CD4-positive, alpha-beta T cell treated with Interleukin-1 beta for 1 hour (primary cell): ENCODE measurements at regions not wholly inside any gene's neighbourhood (a gene's known extent, or its start where the extent isn't known, plus 50 kb on each side); places are given as distances from the start of the nearest gene placed in this dataset.
"Not testable (repeated sequence)": the region's sequence is repeated elsewhere in the genome, so short reads cannot be mapped to it uniquely, and the experiment has no call there.

Source experiments
- DNase-seq, 2 donors: peaks; one replicate each; pipeline ENCODE4 v3.0.0-alpha.2; 2020 to 2022

DNA sequence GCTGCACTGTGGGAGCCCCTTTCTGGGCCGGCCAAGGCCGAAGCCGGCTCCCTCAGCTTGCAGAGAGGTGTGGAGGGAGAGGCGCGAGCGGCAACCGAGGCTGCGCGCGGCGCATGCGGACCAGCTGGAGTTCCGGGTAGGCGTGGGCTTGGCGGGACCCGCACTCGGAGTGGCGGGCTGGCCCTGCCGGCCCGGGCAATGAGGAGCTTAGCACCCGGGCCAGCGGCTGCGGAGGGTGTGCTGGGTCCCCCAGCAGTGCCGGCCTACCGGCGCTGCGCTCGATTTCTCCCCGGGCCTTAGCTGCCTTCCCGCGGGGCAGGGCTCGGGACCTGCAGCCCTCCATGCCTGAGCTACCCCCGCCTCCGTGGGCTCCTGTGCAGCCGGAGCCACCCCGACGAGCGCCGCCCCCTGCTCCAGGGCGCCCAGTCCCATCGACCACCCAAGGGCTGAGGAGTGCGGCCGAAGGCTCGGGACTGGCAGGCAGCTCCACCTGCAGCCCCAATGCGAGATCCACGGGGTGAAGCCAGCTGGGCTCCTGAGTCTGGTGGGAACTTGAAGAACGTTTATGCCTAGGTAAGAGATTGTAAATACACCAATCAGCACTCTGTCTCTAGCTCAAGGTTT is 777.9 kb downstream of the CDH11 start:
- DNase-seq: not testable (repeated sequence)

DNA sequence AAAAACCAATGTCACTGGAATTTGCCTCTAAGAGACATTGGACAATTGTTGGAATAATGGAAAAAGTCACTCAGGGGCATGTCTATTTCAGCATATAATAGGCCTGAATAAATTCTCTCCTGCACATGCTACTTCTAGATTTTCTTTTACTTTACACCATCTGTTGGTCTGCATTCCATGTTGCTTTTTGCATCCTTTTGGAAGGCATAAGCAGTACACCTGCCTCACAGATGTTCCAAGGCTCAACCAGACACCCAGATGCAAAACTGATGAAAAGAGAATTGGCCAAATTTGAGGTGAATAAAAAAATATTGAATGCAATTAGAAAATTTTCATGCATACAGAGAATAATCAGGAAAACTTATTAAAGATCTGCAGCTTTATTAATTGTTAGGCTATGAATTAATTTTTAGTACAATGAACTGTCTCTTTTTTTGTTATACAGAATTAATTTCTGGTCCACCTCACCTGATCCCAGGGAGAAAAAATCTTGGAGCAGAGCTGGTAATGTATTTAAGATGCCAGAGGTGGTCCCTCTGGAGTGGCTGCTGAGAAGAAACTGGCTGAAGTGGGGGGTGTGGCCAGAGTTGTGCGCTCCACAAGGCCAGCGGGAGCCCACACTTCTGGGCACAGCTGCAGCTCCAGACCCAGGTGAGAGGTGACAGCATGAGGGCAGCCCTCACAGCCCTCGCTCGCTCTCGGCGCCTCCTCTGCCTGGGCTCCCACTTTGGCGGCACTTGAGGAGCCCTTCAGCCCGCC is 778.6 kb downstream of the CDH11 start:
- DNase-seq: no peak

DNA sequence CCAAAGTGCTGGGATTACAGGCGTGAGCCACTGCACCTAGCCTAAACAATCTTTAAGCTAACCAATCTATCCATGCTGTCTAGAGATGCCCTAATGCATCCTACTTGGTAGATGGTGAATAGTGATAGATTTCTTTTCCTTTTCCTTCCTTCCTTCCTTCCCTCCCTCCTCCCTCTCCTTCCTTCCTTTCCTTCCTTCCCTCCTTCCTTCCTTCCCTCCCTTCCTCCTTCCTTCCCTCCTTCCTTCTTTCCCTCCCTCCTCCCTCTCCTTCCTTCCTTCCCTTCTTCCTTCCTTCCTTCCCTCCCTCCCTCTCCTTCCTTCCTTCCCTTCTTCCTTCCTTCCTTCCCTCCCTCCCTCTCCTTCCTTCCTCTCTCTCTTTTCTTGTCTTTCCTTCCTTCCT is 780.5 kb downstream of the CDH11 start:
- not testable (repeated sequence) for DNase-seq

DNA sequence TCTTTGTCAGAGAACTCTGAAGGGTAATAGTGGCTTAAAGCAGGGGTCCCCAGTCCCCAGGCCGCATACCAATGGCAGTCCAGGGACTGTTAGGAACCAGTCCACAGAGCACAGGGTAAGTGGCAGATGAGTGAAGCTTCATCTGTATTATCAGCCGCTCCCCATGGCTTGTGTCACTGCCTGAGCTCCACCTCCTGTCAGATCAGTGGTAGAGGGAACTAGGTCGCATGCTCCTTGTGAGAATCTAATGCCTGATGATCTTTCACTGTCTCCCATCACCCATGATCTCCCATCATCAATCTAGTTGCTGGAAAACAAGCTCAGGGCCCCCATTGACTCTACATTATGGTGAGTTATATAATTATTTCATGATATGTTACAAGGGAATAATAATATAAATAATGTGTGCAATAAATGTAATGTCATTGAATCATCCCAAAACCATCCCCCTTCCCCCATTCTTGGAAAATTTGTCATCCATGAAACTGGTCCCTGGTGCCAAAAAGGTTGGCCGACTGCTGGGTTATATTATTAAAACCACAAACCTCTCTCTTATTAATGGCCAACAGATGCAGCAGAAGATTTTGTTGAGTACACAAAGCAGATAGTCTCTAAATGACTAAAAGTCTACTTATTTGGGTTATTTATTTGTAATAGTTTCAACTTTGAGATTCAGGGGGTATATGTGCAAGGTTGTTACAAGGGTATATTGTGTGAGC is 782.7 kb downstream of the CDH11 start:
- DNase-seq: no peak

DNA sequence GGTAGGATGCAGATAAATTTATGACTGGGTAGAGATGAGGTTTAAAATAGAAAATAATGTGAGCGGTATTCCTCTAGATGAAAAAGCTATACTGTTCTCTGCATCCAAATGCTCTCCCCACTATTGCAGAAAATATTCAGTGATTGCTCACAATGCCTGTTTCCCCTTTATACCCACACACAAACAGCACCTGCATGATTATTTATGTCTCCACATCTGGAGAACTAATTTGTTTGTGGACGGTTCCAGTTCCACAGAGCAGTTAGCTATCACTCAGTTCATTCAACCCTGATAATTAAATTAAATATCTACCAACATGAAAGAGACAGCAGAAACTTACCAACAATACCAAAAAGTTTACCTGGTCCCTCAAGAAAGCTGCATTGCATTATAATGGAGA is 800.0 kb downstream of the CDH11 start:
- no peak for DNase-seq

DNA sequence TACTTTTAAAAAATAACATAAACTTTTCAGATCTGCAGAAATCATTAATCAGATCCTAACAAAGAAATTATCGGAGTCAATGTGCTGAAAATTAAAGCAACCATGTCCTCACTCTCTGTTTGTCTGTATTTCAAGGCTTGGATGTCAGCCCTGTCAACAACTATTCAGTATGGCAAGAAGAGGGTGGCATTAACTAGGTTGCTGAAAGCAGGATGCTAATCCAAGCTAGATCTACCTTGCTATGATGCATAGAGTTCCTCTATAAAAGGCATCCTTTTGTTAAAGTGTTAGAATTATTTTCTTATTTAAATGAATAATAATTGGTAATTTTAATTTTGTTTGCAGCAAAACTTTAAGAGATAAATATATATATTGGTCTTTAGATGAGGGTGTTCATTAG is 800.8 kb downstream of the CDH11 start:
- DNase-seq: no peak

DNA sequence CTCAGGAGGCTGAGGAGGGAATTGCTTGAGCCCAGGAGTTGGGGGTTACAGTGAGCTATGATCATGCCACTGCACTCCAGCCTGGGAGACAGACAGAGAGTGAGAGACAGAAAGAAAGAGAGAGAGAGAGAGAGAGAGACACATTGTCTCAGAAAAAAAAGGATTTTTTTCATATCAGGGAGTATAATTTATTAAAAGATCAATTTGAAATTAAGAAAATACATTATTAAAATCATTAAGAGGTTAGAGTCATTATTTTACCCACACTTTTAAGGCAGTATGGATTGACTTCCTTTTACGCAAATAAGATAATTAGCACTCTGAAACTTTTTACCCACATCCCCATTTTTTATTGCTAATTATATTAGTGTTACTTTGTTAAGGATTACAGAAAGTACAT is 804.3 kb downstream of the CDH11 start:
- no peak for DNase-seq

DNA sequence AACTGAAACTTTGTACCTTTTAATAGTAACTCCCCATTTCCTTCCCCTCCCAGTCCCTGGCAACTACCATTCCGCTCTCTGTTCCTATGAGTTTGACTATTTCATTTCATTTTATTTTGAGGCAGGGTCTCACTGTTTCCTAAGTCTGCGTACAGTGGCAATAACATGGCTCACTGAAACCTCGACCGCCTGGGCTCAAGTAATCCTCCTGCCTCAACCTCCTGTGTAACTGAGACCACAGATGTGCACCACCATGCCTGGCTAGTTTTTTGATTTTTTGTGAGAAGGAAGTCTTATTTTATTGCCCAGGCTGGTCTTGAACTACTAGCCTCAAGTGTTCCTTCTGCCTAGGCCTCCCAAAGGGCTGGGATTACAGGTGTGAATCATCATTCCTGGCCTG is 808.1 kb downstream of the CDH11 start:
- DNase-seq: no peak

DNA sequence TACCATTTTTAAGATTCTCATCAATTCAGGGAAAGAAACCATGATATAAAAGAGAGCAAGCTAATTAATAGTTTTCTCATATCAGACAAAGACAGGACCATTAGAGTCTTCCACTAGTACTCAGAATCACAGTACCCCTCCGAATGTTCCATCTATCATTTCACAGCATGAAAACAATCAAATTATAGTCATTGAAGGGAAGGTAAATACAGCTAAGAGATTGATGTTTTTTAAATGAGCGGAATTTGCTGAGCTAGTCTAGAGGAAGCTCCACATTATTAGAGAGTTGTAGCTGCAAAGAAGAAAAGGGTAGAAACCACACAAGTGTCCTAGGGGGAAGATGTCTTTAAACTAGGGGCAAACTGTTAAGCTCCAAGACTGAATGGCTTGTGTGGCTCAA is 808.9 kb downstream of the CDH11 start:
- no peak for DNase-seq

DNA sequence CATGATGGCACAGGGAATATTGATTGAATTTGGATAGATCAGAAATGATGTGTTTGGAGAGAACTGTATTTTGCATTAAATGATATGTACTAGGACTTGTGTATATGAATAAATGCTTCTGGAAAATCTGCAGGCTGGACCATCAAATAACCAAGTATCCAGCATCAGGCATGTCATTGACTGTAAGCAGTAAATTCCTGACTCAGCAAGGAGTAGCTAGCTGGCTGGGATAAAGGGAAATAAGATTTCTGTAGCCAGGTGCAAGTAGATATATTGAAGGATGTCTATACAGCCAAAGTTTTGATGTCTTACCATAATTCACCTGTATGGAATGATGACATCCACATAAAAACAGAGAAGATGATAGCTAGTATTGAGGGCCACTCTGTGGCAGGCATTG is 809.6 kb downstream of the CDH11 start:
- no peak for DNase-seq

DNA sequence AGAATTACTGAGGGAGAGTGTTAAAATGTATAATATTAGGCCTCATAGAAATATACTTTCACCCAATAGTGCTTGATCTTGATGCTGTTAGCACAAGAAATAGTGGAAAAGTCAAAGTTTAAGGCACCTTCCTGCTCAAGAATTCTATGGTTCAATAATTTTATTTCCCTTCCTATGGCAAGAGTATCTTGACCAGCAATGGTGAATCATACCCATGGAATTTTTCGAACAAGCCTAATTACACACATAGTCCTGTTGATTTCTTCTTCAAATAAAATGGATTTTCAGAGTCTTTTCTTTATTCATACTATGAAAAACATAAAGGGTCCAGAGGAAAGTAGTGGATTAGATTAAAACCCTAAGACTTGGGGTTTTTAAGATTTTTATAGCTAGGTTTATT is 810.6 kb downstream of the CDH11 start:
- no peak for DNase-seq

DNA sequence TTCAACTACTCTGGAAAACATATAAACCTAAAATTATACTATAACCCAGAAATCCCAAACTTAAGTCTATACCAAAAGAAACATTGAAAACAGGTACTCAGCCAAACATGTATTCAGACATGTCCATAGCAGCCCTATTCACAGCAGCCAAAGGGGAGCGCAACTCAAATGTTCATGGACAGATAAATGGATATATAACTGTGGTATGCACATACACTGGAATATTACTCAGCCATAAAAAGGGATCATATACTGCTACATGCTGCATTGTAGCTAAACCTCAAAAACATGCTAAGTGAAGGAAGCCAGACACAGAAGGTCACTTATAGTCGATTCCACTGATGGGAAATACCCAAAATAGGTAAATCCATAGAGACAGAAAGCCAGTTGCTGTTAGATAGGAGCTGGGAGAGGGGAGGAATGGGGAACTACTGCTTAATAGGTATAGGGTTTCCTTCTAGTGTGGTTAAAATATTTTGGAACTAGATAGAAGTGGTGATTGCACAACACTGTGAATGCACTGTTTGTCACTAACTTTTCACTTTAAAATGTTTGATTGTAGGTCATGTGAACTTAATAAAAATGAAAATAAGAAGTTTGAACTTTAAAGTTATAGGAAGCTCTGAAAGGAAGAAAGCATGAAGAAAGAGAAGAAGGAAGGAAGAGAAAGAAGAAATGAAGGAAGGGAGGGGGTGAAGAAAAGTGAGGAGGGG is 812.3 kb downstream of the CDH11 start:
- DNase-seq: no peak

DNA sequence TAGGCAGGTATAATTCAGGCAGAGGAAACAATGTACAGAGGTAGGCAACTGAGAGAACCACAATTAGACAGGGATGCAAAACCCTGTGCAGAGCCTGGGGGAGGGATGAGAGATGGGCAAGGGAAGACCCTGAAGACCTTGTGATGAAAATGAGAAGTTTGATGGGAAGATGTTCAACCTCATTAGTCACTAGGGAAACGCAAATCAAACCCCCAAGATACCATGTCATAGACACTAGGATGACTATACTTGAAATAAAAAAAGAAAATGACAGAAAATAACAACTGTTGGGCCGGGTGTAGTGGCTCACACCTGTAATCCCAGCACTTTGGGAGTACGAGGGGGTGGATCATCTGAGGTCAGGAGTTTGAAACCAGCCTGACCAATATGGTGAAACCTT is 813.1 kb downstream of the CDH11 start:
- no peak for DNase-seq

DNA sequence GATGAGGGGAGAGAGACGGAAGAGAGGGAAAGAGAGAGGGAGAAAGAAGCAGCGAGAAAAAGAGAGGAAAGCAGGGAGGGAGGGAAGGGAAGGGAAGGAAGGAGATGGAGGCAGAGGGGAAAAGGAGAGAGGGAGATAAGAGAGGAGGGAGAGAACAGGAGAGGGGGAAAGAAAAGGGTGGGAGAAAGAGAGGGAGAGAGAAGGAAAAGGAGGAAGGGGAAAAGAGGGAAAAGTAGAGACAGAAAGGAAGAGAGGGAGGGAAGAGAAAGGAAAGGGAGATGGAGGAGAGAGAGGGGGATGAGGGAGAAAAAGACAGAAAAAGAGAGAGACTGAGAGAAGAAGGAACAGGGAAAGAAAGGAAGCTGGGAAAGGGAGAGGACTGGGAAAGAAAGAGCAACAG is 814.4 kb downstream of the CDH11 start:
- no peak for DNase-seq

DNA sequence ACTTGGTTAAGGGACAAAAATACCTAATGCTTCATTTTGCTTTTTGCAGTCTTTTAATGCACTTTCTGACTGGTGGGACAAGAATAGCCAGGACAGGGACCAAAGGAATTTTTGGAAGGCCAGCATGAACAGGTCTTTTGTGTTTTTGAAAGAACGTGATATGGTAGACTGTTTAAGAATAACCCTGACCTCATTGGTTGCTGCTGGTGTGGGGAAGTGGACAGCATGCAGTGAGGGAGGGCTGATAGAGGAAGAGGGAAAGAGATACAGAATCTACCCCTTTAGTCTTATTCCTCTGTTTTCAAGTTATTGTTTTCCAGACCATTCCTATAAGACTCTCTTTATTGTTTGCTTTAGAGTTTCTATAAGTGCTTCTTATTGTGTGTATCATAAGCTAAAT is 816.2 kb downstream of the CDH11 start:
- no peak for DNase-seq

DNA sequence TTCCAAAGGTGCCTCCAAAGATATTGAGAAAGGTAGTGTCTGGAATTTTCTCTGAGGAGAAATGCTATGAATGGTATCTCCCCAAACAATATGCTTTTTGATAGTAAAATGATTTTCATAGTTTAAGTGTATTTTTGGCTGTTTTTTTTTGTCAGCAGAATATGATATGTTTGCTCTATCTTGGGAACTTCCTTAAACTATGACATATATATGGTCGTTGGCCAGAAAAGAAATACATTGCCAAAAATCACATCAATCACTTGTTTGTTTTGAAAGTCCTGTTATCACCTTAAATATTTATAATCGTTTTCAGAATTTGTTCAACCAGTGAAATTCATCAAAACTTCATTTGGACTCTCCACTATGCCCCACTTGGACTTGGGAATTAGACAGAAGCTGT is 816.9 kb downstream of the CDH11 start:
- no peak for DNase-seq

DNA sequence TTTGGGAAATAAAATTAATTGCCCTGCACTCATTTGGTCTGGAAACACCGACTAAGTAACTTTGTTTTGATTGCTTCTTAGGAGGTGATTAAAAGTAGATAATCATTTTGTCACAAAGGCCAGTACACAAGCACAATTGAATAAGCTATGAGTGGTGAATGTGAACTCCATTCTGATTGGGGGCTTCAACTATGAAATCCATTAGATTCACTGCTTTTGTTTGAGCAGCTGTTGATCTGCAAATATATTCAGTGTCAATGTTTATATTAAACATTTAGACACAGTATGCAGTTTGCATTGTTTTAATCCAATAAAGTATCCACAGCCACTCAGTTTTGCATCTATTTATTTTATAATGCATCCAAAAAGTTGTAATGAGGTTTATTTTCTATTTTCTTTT is 817.5 kb downstream of the CDH11 start:
- no peak for DNase-seq

DNA sequence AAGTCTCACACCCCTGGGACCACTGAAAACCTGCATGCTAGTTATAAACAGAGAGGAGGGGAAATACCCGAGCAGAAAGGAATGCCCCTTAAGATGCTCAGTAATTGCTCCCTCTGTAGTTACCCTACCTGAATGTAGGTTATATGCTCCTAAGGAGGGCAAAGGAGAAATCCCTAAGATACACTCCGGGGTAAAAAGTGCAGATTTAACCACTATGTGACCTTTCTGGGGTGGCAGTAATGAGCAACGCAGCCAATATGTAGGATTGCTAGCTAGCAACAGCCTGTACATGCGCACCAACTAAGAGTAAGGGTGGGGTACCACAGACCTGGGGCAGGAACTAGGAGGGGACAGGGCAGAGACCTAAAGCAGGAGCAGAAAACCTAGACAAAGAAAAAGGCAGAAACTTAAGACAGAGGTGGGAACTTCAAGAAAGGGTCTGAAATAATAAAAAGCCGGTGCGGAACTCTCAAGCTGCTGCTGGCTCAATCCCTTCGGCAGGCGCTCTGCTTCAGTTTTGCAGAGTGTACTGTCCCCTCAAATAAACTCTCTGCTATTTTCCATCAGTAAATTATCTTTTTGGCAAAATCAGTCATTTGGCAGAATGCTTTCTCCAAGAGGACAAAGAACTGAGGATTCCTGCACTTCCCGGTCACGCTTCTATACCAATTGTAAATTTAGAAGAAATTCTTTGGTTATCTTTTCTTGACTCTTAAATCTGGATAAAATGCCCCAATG is 823.8 kb downstream of the CDH11 start:
- DNase-seq: no peak

DNA sequence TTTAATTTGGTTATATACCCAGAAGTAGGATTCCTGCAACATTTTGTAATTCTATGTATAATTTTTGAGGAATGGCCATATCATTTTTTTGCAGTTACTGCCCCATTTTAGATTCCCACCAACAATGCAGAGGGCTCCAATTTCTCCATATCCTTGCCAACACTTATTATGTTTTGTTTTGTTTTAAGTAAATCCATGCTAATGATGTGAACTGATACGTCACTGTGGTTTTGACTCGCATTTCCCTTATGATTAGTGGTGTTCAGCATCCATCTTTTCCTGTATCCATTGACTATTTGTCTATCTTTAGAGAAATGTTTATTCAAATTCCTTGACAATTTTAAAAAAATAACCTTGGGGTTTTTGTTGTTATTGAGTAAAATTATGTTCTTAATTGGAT is 826.4 kb downstream of the CDH11 start:
- DNase-seq: no peak

DNA sequence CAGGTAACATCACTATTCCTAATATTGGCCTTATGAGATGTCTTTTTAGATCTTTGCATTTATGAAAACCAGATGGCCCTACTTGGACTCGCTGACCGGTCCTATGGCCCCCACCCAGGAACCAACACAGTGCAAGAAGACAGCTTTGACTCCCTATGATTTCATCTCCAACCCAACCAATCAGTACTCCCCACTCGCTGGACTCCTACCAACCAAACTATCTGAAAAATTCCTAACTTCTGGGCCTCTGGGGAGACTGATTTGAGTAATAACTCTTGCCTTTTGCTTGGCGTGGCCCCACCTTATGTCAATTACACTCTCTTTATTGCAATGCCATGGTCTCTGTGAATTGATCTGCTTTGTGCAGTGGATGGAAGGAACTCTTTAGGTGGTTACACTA is 828.9 kb downstream of the CDH11 start:
- DNase-seq: no peak

DNA sequence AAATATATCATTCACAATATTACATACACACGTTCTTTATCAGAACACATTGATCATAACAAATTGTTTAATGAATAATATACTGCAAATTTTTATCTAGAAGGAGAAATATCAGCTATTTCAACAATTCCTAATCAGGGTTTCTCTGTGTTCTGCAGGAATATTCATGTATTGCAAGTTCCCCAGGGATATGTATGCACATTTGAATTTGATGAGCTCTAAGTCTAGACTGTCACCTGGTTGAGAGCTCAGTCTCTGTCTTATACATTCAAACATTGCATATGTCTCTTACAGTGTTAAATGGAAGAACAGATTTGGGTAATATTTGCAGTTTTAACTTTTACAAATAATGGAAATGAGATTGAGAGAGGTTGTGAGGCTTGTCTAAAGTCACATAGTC is 829.7 kb downstream of the CDH11 start:
- DNase-seq: no peak

DNA sequence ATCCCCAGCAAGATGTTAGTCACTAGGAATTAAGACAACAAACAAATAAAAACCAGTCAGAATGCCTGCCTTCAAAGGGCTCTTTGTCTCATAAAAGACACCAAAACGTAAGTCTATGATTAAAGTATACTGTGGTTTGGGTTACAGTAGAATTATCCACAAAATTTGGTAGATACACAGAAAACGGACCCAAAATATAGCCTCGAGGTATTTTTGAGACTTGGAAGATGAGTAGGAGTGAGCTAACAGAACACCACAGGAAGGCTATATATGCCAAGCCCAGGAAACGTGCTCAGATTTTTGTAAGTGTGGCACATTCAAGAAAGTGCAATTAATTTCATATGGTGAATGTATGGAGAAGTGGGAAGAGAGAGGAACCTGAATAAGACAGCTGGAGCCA is 831.4 kb downstream of the CDH11 start:
- no peak for DNase-seq
